ENCODE measurements at regions not wholly inside any gene's neighbourhood (a gene's known extent, or its start where the extent isn't known, plus 50 kb on each side); places are given as distances from the start of the nearest gene placed in this dataset.
"Not testable (repeated sequence)": the region's sequence is repeated elsewhere in the genome, so short reads cannot be mapped to it uniquely, and the experiment has no call there.

DNA sequence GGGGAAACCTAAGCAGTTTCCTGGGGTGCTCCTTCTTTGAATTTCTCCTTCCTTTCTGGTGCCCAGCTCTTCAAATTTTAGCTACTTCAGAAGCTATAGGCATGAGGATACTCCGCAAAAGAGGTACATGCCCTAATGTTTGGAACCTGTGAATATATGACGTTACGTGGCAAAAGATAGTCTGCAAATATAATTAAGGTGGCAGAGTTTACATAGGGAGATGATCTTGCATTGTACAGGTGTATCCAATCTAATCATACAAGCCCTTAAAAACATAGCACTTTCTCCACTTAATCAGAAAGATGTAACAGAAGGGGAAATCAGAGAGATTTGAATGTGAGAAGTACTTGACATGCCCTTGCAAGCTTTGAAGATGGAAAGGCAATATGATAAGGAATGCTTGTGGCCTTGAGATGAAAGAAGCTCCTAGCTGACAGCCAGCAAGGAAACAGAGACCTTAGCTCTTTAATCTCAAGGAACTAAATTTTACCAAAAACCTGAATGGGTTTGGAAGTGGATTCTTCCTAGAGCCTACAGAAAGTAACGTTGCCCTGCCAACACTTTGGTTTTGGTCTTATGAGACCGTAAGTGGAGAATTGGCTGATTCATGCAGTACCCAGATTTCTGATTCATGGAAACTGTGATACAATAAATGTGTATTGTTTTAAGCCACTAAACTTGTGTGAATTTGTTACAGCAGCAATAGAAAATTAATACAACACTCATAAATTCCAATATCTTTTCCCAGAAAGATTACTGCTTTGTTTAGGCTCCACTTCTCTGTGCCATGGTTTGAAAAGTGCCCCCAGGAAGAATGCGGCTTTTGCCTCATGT, 268.4 kb downstream of the FAM170A start:
- no peak for DNase-seq

DNA sequence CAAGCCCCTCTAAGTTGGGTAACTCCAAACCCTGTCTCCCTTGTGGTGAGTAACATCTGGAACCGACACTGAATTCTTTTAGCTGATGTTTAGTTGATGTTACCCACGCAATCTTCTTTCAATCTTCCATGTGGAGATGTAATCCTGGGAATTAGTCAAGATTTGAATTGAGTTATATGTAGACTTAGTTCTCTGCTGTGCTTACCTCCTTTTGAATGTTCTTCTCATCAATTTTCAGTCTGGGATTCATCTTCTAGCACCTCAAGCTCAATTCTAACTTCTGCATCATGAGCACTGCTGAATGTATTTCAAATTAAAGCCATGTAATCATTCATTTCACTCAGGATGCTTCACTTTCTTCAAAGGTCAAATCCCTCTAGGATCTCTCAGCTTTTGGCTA, 270.6 kb downstream of the FAM170A start:
- DNase-seq, result no peak

DNA sequence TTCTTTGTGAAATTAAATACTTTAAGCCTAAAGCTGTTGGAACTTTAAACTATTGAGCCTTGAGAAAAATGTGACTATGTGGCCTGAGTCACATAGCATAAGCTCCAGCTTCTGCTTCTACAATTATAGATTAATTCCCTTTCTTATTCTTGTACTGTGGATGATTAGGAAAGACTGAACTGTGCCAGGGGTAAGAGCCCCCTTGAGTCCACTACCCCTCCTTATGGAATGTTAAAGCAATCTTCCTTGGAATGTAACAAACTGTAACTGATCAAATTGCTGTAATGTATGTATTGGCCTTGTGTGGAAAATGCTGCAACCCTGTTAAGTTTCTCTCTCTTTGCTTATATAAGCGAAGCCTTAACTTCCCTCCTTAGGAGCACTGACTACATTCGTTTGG, 273.2 kb downstream of the FAM170A start:
- no peak for DNase-seq

DNA sequence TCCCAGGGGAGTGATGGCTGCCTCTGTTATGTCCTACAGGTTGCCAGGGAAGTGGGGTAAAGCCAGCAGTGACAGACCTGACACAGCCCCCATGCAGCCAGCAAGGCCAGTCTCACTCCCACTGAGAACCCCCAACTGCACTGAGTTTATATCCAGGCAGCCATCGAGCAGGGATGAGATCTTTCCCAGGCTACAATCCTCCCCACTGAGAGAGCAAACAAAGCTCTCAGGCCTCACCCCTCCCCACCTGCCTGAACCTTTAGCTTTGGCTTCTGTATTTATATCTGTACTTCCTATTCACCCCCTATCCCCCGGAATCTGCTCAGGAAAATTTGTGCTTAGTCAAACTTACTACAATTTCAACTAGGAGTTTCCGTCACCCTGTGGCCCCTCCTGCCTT, 284.1 kb downstream of the FAM170A start:
- DNase-seq, result no peak

DNA sequence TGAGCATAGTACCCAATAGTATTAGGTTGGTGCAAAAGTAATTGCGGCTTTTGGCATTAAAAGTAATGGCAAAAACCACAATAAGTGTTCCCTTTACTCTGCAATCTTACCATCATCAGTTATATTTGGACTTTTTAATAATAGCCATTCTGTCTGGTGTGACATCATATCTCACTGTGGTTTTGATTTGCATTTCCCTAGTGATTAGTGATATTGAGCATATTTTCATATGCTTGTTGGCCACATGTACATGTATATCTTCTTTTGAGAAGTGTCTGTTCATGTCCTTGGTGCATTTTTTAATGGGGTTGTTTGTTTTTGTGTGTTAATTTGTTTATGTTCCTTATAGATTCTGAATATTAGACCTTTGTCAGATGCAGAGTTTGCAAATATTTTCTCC, 289.9 kb downstream of the FAM170A start:
- DNase-seq, result no peak

DNA sequence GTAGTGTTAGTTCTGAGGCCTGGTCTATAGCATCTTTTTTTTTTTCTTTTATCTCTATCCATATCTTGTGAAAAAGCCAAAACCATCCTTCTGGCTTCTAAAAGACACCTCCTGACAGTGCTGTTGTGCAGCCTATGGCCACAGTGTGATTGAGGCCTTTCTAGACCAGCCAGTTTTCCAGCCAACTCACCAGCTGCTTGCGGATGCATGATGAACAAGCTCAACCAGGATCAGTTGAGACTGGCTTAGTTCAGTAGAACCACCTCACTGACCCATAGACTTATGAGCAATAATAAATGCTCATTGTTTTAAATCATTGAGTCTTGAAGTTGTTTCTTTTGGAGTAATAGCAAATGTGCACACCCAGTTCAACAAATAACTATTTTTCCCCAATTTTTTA, 296.9 kb downstream of the FAM170A start:
- DNase-seq, result no peak

DNA sequence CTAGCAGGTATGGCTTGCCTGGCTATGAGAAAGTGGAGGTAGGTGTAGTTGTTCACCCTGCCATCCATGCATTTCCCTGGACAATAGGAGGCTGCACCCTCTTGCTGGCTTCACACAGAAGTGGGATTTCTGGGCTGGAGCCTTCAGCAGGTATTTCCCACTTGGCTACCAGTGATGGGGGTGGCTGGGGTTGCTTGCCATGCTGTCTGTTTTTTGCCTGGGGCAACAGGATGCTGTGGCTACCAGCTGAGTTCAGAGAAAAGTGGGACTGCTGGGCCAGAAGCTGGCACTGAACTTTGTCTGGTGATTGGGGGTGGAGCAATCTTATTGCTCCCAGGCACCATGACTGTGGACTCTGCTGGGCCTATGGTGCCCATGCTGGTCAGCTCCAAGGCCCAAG, 299.6 kb downstream of the FAM170A start:
- DNase-seq, result no peak

DNA sequence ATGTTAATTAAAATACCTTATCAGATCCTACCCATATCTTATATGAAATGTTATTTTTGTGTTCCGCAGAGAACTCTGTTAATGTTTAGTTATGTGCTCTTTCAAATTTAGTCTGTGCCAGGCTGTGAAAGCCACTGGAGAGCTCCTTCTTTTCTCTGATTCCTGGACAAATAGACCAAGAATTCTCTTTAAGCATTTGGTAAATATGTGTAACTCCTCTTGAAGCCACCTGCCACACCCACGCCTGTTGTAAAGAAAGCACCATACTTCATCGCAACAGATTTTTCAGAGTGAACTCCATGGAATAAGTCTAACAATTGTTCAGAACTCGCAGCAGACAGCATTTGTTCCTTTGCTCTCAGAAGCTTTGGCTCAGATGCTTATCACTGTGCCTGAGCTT, 301.1 kb downstream of the FAM170A start:
- no peak for DNase-seq

DNA sequence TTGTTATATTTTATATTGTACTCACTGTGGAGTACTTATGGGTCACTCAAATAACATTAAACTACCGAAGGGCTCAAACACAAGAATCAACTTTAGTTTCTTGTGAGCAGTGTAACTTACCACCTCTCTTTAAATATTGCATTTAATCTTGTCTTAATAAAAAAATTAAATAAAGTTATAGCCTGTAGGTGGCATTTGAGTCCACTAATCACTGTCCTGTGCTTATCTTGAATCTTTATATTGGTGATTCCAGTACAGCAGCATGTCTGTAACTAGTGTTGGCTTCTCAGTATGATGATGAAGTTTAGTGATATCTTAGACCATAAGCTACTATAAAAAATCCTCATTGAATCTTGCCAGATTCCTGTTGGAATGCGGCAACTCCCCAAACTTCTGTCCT, 313.8 kb downstream of the FAM170A start:
- DNase-seq, result no peak

DNA sequence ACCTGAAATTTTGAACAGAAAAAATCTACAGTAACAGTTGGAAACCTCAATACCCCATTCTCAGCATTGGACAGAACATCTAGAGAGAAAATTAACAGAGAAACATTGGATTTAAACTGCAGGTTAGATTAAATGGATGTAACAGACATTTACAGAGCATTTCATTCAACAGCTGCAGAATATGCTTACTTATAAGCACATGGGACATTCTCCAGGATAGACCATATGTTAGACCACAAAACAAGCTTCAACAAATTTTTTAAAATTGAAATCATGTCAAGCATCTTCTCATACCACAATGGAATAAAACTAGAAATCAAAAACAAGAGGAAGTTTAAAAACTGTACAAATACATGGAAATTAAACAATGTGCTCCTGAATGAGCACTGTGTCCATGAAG, 316.3 kb downstream of the FAM170A start:
- no peak for DNase-seq

DNA sequence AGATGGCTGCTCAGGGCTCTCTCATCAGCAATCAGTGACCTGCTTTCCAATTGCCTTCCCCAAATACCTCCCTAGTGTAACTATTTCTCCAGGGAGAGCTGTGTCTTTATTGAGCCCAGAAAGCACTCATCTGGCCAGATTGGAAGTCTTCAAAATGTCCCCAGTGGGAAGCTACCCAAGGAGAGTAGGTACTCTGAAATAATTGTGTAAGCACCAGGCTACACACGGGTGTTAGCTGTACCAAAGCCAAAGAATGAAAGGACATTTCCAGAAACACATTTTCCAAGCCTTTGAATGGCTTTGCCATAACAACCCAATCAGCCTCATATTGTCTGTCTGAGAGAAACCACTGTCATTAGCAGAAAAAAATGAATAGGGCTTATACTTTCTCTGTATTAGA, 318.8 kb downstream of the FAM170A start:
- no peak for DNase-seq

DNA sequence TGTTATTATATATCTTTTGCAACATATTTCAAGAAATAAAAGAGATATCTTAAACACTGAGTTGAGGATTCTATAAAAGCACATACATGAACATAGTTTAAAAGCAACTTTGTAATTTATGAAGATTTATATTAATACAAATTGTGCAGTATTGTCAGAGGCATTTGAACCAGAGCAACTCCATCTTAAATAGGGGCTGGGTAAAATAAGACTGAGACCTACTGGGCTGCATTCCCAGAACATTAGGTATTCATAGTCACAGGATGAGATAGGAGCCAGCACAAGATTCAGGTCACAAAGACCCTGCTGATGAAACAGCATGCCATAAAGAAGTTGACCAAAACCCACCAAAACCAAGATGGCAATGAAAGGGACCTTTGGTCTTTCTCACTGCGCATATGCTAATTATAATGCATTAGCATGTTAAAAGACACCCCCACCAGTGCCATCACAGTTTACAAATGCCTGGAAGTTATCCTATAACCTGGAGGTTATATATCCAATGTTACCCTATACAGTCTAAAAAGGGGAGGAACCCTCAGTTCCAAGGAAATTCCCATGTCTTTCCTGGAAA, 320.2 kb downstream of the FAM170A start:
- DNase-seq, result no peak

DNA sequence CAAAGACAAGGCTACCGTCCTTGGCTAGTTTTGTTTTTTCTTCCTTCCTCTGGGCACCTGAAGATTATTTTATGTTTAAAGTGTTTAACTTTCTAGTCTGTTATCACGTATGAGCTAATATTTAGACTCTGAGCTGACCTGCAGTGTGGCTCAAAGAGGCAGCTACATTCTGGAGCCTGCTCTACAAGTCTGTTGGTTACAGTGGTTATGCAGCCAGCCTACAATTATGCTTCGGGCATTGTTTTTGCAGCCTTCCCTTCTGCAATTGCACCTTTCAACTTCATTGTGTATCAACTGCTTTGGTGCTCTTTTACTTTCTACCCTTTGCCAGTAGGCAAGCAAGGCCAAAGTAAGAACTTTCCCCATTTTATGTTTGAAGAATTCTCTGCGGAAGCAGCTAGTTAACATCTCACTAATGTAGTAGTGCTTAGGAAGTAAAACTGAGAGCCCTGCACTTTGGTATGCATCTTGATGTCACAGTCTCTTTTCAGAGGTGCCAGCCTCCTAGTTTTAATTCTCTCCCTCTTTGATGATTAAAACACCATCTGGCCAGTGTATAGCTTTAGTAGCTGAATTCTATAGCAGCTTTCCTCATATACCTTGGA, 322.1 kb downstream of the FAM170A start:
- no peak for DNase-seq

DNA sequence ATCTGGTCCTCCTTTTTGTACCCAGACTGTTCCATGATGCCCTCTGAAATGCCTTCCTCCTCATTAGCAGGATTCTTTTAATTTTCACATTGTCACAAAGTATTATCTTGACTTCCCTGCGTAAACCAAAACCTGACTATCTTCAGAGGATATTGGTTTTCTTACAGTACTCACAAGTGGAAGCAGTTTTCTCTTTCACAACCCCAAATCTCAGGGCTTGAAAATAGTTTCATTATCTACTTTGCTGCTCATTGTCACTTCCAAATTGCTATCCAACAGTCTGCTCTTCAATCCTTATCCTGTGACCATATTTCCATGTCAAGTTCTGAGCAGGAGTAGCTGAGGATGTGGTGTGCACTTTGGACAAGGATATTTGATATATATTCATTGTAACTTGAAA, 324.1 kb downstream of the FAM170A start:
- no peak for DNase-seq

DNA sequence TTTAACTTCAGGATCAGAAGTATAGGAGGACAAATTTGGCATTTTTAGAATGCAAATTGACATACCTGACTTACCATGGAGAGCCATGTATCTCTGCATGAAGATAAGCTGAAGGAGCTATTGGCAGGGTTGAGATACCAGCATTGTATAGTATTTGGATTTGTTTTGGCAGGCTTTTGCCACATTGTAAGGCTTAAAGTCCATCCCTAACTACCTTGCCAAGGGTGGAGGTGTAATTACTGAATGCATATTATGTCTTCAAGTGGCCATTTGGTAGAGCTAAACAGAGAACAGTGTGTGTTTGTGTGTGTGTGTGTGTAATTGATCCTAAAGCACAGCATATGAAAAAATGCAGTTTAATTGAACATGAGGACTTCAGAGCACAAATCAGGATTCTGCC, 324.7 kb downstream of the FAM170A start:
- no peak for DNase-seq

DNA sequence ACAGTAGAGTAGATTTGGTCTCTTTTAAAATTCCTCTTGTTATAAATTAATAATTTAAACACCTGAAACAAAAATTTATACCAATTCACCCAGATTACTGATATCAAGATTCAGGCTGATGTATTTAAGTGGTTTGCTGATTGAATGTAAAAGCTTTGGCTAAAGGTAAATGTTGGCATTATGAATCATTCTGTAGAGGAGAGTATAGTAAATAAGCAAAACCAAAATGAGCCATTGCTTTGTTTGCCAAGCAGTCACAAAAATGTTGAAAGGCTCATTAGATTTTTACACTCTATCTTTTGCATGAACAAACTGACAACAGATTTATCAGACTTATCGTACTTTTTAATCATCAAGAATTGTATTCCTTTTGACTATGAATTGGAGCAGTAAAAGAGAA, 332.6 kb downstream of the FAM170A start:
- no peak for DNase-seq

DNA sequence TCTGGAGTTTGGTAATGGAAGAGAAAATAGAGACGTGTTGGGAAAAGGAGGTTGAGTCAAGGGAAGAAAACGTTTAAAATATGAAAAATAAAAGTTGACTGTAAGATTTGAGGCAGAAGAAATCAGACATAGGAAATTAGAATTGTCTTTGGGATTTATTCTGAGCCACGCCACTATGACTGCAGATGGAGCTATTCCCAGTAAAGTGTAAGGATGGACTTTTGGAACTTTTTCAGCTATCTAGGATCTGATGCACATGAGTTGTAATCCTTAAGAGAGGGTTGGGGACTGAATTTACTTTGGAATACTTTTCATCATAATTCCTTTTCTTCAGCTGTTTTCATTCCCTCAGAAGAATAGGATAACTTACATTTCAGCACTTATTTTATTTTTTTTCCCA, 336.7 kb downstream of the FAM170A start:
- DNase-seq, result no peak

DNA sequence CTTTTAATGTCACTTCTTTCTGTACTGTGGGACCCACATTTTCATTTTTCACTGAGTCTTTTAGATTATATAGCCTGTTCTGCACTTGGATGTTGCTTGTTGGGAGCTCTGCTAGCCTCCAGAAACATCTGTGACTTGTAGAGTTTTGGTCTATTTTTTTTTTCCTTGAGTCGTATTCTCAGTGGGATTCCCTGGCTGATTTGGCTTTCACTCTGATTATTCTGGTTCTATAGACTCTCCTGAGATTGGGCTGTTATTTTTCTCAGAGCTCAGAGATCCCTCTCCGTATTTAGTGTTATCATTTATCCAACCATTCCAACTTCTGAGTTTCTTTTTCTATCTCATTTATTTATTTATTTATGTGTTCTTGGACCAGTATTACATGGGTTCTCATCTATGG, 339.3 kb downstream of the FAM170A start:
- DNase-seq, result no peak

DNA sequence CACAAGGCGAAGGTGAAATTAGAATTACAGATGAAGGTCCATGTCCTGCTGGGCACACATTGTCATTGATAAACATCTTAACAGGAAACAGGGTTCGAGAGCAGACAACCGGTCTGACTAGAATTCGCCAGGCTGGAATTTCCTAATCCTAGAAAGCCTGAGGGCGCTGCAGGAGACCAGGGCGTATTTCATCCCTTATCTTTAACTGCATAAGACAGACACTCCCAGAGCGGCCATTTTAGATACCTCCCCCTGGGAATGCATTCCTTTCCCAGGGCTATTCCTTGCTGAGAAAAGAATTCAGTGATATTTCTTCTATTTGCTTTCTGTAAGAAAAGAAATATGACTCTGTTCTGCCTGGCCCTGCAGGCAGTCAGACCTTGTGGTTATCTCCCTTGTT, 357.7 kb downstream of the FAM170A start:
- DNase-seq, result not testable (repeated sequence)

DNA sequence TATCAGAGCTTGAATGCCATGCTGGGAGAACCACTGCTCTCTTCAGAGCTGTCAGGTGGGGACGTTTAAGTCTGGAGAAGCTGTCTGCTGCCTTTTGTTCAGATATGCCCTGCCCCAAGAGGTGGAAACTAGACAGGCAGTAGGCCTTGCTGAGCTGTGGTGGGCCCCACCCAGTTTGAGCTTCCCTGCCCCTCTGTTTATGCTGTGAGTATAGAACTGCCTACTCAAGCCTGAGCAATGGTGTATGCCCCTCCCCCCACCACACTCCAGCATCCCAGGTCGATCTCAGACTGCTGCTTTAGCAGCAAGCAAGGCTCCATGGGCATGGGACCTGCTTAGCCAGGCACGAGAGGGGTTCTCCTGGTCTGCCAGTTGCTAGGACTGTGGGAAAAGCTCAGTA, 362.3 kb downstream of the FAM170A start:
- DNase-seq, result no peak

DNA sequence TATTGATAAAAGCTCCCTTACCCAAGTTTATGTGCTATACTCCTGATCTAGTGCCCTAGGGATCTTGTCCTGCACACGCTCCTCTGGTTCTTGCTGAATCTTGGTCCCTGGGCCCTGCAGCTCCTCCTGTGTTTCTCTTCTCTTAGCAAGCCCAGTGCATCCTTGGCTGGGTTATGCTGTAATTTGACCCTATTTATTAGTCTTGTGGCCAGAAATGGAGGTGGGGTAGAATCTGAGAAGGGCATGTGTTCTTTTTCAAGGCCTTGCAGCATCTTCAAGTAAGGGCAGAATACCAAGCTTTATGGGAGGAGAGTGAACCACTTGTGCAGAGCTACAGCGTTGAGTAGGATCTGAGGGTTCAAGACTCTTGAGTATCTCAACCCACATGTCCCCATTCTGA, 366.8 kb downstream of the FAM170A start:
- DNase-seq, result no peak

DNA sequence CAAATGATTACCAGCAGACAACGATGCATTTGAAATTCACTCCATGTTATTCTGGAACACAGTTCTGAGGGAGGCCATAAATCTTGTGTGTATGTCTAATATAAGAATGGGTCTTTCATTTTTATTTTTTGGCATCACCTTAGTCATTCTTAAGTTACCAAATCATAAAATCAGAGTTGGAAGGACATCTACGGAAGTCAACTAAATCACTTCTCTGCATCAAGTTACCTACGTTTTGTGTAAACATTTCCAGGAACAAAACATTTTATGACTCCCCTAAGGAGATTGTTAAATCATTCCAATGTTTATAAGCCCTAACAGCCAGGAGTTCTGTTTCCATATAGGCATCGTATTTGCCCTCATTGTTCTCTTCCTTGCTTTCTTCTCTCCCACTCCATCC, 378.2 kb downstream of the FAM170A start:
- DNase-seq, result no peak

DNA sequence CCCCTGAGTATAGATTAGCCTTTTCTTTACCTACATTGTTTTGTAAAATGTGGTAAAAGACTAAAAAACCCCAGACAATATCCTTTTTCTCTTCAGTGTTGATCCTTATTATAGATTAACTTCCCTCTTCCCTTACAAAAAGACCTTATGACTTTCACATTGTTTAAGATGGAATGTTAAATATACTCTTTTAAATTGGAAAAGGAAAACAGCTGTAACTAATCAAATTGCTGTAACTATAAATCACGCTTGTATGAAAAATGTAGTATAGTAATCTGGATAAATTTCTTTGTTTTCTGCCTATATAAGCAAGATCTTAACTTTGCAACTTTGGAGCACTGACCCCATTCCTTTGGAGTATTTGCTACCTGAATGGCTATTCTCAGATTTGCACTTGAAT, 383.1 kb downstream of the FAM170A start:
- DNase-seq, result no peak

DNA sequence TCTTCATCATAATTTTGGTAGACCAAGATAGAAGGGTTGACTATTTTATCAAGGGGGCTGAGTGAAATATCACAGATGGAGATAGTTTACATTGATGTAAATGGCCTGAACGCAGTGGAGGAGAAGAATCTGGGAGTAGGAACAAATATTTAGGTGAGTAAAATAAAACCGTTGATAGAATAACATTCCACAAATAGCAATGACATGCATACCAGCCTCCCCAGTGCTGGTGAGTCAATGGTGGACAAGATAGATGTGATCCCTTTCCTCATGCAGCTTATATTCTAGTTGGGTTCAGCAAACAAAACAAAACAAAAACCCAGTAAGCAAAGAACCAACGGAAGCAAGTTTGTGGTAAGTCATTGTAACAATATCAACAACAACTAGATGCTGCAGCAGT, 385.2 kb downstream of the FAM170A start:
- no peak for DNase-seq

Measured in bone marrow (tissue), 2 donors.